ENCODE measurements at regions not wholly inside any gene's neighbourhood (a gene's known extent, or its start where the extent isn't known, plus 50 kb on each side); places are given as distances from the start of the nearest gene placed in this dataset.

DNA sequence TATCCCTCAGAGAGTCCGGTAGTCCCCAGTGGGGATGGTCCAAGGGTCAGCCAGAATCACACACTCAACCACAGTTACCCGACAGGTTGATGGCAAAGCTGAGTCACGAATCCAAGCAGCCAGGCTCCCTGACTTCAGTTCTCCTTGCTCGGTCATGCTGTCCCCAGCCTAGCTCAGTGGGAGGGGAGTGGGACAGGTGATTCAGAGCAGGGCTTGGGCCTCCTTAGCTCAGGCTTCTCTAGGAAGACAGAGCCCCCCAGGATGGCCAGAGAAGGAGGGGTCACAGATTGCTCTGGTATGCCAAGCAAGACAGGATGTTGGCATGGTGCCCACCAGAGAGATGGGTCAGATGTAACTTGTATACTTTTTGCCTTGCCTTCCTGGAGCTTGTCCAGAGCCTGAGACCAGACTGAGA, 66.5 kb downstream of the EFNB1 start:
- DNase-seq = peak; percentile 20 to 57 (median 44)

- DNase-seq = peak; percentile 25 to 77 (median 59)
These were observed 65.9 kb downstream of the EFNB1 start for GRCh38 chrX:68894513-68895340.

- no peak for DNase-seq
These were observed 65.3 kb downstream of the EFNB1 start for GRCh38 chrX:68894142-68894512.

DNA sequence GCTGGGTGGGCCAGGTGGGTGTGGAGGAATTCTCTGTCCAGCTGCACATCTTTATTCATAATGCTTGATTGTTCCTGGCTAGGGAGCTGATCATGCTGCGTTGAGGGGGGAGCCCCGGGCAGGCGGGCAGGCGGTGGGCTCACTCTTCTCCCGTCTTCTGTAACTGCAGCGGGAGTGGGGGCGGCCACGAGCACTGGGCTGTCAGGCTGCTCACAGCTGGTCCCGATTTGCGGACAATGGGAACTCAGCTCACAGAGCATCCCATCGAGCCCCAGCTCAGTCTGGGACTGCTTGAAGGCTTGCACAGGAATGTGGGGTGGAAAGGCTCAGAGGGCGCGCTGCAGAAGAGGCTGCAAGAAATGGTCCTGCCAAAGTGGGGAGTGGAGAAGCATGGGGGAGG, 63.8 kb downstream of the EFNB1 start:
- DNase-seq = no peak

DNA sequence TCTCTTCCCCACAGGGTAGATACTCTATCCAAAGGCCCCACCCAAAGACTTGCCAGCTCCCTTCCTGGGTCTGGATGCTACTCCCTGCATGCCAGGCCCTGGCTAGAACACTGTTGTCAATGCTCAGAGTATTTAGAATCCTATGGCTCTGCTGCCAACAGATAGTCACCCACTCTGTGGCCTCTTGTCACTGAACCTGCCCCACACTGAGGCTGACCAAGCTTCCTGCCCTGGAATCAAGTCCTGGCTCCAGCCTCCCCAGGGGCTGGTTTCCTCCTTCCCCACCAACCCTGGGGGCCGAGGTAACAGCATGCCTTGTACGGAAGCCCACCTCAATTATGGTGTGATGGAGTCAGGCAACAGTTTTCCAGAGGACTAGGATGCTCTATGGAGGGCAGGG, 63.3 kb downstream of the EFNB1 start:
- DNase-seq = no peak
